ENCODE measurements at regions not wholly inside any gene's neighbourhood (a gene's known extent, or its start where the extent isn't known, plus 50 kb on each side); places are given as distances from the start of the nearest gene placed in this dataset.

- no peaks in the 10 kb centered on the region for H3K36me3 Mint-ChIP-seq (ENCODE audit: unreplicated experiment)
- no peak overlapping the region for H3K27ac Mint-ChIP-seq (ENCODE audit: unreplicated experiment)
- TF ChIP-seq, protein P1, sequence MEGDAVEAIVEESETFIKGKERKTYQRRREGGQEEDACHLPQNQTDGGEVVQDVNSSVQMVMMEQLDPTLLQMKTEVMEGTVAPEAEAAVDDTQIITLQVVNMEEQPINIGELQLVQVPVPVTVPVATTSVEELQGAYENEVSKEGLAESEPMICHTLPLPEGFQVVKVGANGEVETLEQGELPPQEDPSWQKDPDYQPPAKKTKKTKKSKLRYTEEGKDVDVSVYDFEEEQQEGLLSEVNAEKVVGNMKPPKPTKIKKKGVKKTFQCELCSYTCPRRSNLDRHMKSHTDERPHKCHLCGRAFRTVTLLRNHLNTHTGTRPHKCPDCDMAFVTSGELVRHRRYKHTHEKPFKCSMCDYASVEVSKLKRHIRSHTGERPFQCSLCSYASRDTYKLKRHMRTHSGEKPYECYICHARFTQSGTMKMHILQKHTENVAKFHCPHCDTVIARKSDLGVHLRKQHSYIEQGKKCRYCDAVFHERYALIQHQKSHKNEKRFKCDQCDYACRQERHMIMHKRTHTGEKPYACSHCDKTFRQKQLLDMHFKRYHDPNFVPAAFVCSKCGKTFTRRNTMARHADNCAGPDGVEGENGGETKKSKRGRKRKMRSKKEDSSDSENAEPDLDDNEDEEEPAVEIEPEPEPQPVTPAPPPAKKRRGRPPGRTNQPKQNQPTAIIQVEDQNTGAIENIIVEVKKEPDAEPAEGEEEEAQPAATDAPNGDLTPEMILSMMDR (IDR thresholded peaks at IDR 0.05): no peak
- no peak for DNase-seq (ENCODE audit: extremely low spot score, unreplicated experiment)
- peaks cover 9% of the 10 kb centered on the region for H3K27me3 Mint-ChIP-seq (ENCODE audit: unreplicated experiment)
- H3K4me1 Mint-ChIP-seq (ENCODE audit: unreplicated experiment): no peaks in the 10 kb centered on the region
- H3K4me3 Mint-ChIP-seq (ENCODE audit: unreplicated experiment): no peak overlapping the region
- no peaks in the 10 kb centered on the region for H3K9me3 Mint-ChIP-seq (ENCODE audit: unreplicated experiment)
Measured at GRCh38 chr5:66362687-66363086, 218.6 kb downstream of the SREK1 start.

- H3K4me1 Mint-ChIP-seq (ENCODE audit: unreplicated experiment): no peaks in the 10 kb centered on the region
- no peak overlapping the region for H3K4me3 Mint-ChIP-seq (ENCODE audit: unreplicated experiment)
- no peak for DNase-seq (ENCODE audit: extremely low spot score, unreplicated experiment)
- no peak overlapping the region for H3K27ac Mint-ChIP-seq (ENCODE audit: unreplicated experiment)
- peaks cover 9% of the 10 kb centered on the region for H3K27me3 Mint-ChIP-seq (ENCODE audit: unreplicated experiment)
- H3K36me3 Mint-ChIP-seq (ENCODE audit: unreplicated experiment): no peaks in the 10 kb centered on the region
- no peaks in the 10 kb centered on the region for H3K9me3 Mint-ChIP-seq (ENCODE audit: unreplicated experiment)
- TF ChIP-seq, protein P1 (IDR thresholded peaks at IDR 0.05): no peak
Measured at GRCh38 chr5:66363097-66363496, 219.0 kb downstream of the SREK1 start.

DNA sequence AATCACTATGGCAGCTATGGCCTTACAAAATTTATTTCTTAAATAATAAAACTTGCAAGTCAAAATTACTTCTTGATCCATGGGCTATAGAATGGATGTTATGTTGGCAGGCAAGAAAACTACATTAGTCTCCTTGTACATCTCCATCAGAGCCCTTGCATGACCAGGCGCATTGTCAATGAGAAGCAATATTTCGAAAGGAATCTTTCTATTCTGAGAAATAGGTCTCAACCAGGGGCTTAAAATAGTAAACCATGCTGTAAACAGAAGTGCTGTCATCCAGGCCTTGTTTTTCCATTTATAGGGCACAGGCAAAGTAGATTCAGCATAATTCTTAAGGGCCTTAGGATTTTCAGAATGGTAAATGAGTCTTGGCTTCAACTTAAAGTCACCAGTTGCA lies 220.1 kb downstream of the SREK1 start:
- Mint-ChIP-seq H3K9me3 (ENCODE audit: unreplicated experiment) (no peaks in the 10 kb centered on the region), H3K36me3 (ENCODE audit: unreplicated experiment) (no peaks in the 10 kb centered on the region), H3K4me1 (ENCODE audit: unreplicated experiment) (no peaks in the 10 kb centered on the region), H3K27me3 (ENCODE audit: unreplicated experiment) (peaks cover 11% of the 10 kb centered on the region), H3K27ac (ENCODE audit: unreplicated experiment) (no peak overlapping the region), H3K4me3 (ENCODE audit: unreplicated experiment) (no peak overlapping the region)
- TF ChIP-seq, protein P1 (IDR thresholded peaks at IDR 0.05): no peak
- DNase-seq (ENCODE audit: extremely low spot score, unreplicated experiment): no peak

DNA sequence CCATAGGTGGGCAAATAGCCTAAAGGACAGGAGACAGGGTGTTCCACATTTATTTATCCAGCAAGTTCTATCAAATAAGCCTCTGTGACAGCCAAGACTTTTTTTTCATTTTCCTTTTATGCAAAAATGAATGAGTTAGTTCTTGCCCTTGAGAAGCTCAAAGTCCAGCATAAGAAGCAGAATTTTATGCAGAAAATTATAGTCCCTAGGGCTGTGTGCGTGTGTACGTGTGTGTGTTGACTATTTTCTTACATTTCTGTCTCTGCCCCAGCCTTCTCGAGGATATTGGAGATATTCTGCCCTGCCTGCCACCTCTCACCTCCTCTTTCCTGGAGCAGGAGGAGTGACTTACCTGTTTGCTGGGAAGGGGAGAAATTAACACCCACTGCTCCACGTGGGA lies 221.9 kb downstream of the SREK1 start:
- Mint-ChIP-seq H3K4me1 (ENCODE audit: unreplicated experiment) (no peaks in the 10 kb centered on the region), H3K27me3 (ENCODE audit: unreplicated experiment) (peaks cover 16% of the 10 kb centered on the region), H3K4me3 (ENCODE audit: unreplicated experiment) (no peak overlapping the region), H3K27ac (ENCODE audit: unreplicated experiment) (no peak overlapping the region), H3K36me3 (ENCODE audit: unreplicated experiment) (no peaks in the 10 kb centered on the region), H3K9me3 (ENCODE audit: unreplicated experiment) (no peaks in the 10 kb centered on the region)
- TF ChIP-seq, protein P1 (IDR thresholded peaks at IDR 0.05): no peak
- DNase-seq (ENCODE audit: extremely low spot score, unreplicated experiment): no peak

DNA sequence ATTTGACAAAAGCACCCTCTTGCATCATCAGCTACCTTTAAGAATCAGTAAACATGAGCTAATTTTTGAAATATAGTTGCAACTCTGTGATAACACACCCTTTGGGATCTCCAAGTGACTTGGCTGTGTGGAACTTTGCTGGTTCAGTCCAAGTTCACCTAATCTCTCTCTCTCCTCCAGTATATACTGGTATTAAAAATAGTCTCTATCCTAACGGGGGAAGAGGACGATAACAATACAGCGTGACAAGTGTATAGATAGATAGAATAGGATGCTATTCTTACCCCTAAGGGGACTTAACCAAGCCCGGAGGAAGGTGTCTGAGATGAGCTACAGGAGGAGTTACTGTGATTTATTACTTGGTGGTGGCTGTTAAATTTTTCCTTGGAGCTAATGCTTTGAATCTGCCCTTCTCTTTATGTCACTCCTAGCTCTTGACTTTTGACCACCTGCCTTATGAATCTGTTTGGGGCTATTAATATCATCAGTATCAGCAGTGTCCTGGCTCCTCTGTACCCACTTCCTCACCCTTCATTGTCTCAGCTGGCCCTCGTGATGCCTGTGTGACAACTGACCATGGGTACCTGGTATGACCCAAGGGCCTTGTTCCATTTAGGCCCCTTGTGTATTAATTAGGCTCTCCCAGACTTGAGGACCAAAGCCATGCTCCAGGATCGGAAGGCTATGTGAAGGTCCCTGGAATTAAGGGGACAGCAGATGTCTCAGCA lies 223.9 kb downstream of the SREK1 start:
- Mint-ChIP-seq H3K4me3 (ENCODE audit: unreplicated experiment) (no peak overlapping the region), H3K9me3 (ENCODE audit: unreplicated experiment) (no peaks in the 10 kb centered on the region), H3K4me1 (ENCODE audit: unreplicated experiment) (no peaks in the 10 kb centered on the region), H3K27me3 (ENCODE audit: unreplicated experiment) (peaks cover 20% of the 10 kb centered on the region), H3K27ac (ENCODE audit: unreplicated experiment) (no peak overlapping the region), H3K36me3 (ENCODE audit: unreplicated experiment) (no peaks in the 10 kb centered on the region)
- TF ChIP-seq, protein P1 (IDR thresholded peaks at IDR 0.05): no peak
- no peak for DNase-seq (ENCODE audit: extremely low spot score, unreplicated experiment)
